Ascending aorta (tissue), 2 donors: ENCODE measurements at regions not wholly inside any gene's neighbourhood (a gene's known extent, or its start where the extent isn't known, plus 50 kb on each side); places are given as distances from the start of the nearest gene placed in this dataset.

Experiments
- DNase-seq, 2 donors: peaks; one replicate each; pipeline ENCODE4 v3.0.0-alpha.2; 2019; ENCODE audit warnings: low spot score in 2 of 2
- H3K27ac ChIP-seq, 2 donors: fragments of 200-600 bp; sonication (generic); one replicate each; pipeline ENCODE4 v1.5.1; 2016 to 2017; ENCODE audit warnings: mild to moderate bottlenecking in 1 of 2
- H3K27me3 ChIP-seq: fragments of 200-600 bp; sonication (generic); one replicate; pipeline ENCODE4 v1.5.1; 2017
- H3K36me3 ChIP-seq, 2 donors: fragments of 200-600 bp; sonication (generic); one replicate each; pipeline ENCODE4 v1.5.1; 2016
- H3K4me1 ChIP-seq, 2 donors: fragments of 200-600 bp; sonication (generic); one replicate each; pipeline ENCODE4 v1.5.1; 2016 to 2017; ENCODE audit warnings: mild to moderate bottlenecking in 1 of 2
- H3K4me3 ChIP-seq, 2 donors: fragments of 200-600 bp; sonication (generic); one replicate each; pipeline ENCODE4 v1.5.1; 2016 to 2017; ENCODE audit warnings: mild to moderate bottlenecking in 1 of 2
- H3K9me3 ChIP-seq, 2 donors: fragments of 200-600 bp; sonication (generic); one replicate each; pipeline ENCODE4 v1.5.1; 2016
- intact Hi-C: fragments of 100-400 bp; cut with DNase I; formaldehyde crosslinking; loops from one replicate; pipeline ENCODE4 v1.15.1; 2023
- TF ChIP-seq, protein P1 (sequence below), 3 experiments: fragments of 200-600 bp in 2 of 3; fragments of 450-650 bp in 1 of 3; sonication (generic) in 2 of 3; IDR thresholded peaks; one replicate each; pipeline ENCODE4 v1.5.1; 2016 to 2019; ENCODE audit warnings: antibody characterized with exemption in 3 of 3, mild to moderate bottlenecking in 1 of 3, moderate library complexity in 1 of 3

DNA sequence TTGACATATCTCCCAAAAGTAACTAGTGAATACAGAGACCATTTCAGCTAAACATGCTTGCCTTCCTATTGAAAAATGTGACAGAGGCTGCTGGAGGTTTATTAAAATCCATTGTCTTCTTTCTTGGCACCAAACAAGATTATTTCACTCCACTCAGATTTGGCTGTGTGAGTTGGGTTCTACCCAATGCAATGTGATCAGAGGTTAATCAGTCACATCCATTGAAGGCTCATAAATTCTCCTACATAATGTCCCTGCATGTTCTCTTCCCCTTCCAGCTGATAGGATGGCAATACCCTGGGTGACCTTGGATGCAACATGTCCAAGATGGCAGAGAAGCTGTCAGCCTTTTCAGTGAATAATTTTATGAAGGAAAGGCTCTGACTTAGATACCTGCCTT lies 54.5 kb downstream of the TKTL2 start:
- intact Hi-C loops, result no loop called here
- Histone ChIP-seq H3K4me1 (no peaks in the 10 kb centered on the region), H3K9me3 (no peaks in the 10 kb centered on the region), H3K27ac (no peak overlapping the region), H3K27me3 (no peaks in the 10 kb centered on the region), H3K36me3 (no peaks in the 10 kb centered on the region), H3K4me3 (no peak overlapping the region)
- DNase-seq, result no peak
- TF ChIP-seq, protein P1, sequence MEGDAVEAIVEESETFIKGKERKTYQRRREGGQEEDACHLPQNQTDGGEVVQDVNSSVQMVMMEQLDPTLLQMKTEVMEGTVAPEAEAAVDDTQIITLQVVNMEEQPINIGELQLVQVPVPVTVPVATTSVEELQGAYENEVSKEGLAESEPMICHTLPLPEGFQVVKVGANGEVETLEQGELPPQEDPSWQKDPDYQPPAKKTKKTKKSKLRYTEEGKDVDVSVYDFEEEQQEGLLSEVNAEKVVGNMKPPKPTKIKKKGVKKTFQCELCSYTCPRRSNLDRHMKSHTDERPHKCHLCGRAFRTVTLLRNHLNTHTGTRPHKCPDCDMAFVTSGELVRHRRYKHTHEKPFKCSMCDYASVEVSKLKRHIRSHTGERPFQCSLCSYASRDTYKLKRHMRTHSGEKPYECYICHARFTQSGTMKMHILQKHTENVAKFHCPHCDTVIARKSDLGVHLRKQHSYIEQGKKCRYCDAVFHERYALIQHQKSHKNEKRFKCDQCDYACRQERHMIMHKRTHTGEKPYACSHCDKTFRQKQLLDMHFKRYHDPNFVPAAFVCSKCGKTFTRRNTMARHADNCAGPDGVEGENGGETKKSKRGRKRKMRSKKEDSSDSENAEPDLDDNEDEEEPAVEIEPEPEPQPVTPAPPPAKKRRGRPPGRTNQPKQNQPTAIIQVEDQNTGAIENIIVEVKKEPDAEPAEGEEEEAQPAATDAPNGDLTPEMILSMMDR (IDR thresholded peaks at IDR 0.05), result no peak

DNA sequence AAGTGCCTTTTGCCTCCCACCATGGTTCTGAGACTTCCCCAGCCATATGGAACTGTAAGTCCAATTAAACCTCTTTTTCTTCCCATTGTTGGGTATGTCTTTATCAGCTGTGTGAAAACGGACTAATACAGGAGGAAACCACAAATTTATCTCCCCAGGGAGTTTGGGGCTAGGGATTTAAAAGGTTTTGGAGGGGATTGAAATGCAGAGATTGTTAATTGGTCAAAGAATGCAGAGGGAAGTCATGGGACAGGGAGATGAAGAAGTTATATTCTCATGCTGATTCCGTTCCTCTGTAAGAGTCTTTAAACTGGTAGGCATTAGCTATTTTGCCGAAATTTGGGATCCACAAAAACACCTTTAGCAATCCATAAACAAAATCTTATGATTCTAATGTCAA lies 57.9 kb downstream of the TKTL2 start:
- Histone ChIP-seq H3K4me1 (no peaks in the 10 kb centered on the region), H3K27me3 (no peaks in the 10 kb centered on the region), H3K4me3 (no peak overlapping the region), H3K27ac (no peak overlapping the region), H3K36me3 (no peaks in the 10 kb centered on the region), H3K9me3 (no peaks in the 10 kb centered on the region)
- TF ChIP-seq, protein P1 (IDR thresholded peaks at IDR 0.05), result no peak
- intact Hi-C loops, result no loop called here
- no peak for DNase-seq

DNA sequence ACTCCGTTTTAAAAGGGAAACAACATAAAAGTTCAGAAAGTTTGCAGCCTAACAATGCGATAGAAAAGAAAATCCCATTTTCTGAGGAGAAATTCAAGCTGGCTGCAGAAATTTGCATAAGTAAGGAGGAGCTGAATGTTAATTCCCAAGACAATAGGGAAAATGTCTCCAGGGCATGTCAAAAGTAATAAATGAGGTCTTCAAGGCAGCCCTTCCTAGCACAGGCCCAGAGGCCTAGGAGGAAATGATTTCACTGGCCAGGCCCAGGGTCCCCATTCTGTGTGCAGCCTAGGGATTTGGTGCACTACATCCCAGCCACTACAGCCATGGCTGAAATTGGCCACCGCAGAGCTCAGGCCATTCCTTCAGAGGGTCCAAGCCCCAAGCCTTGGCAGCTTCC lies 59.3 kb downstream of the TKTL2 start:
- Histone ChIP-seq H3K36me3 (no peaks in the 10 kb centered on the region), H3K4me1 (no peaks in the 10 kb centered on the region), H3K27me3 (no peaks in the 10 kb centered on the region), H3K9me3 (no peaks in the 10 kb centered on the region), H3K27ac (no peak overlapping the region), H3K4me3 (no peak overlapping the region)
- DNase-seq, result no peak
- intact Hi-C loops, result no loop called here
- TF ChIP-seq, protein P1 (IDR thresholded peaks at IDR 0.05), result no peak

DNA sequence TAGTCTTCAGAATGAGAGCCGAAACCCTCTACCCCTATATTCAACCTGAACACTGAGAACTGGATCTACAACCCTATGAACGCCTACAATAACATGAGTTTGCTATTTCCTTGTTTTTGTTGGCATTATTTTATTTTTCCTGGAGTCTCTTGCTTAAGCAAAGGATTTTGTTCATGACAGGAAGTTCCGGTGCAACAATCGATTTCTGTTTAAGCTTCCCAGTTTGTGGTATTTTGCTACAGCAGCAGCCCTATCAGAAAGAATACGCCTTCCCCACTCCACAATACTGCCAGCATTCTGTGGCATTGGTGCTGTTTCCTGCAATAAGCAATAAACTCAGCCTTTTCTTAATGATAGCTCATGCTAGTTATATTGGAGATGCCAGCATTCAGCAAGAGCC lies 60.9 kb downstream of the NPY5R start:
- H3K9me3 ChIP-seq, result no peaks in the 10 kb centered on the region
- H3K27ac ChIP-seq, result peak overlapping the region in 1 of 2 donors; percentile 33
- H3K4me3 ChIP-seq, result peak overlapping the region in 1 of 2 donors; percentile 52
- no peaks in the 10 kb centered on the region for H3K36me3 ChIP-seq
- H3K27me3 ChIP-seq, result no peaks in the 10 kb centered on the region
- TF ChIP-seq, protein P1 (IDR thresholded peaks at IDR 0.05), result no peak
- no peaks in the 10 kb centered on the region for H3K4me1 ChIP-seq
- intact Hi-C loops, result no loop called here
- DNase-seq, result no peak

DNA sequence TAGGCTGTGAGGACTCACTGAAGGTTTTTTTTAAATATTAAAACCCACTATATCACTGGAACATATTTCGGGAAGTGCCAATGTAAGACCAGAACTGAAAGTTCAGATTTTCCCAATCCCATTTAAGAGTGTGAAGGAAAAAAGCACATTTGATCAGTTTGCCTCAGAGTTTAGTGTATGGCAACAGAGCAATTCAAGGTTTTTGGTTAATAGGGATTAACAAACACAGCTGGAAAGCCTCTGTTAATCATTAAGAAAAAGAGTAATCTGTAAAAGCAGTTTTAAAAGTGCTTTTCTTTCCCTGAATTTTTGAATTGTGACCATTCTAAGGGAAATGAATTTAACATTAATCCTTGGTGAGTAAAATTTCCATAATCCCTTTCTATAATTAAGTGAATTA lies 60.4 kb downstream of the NPY5R start:
- Histone ChIP-seq H3K36me3 (no peaks in the 10 kb centered on the region), H3K27me3 (no peaks in the 10 kb centered on the region), H3K4me1 (no peaks in the 10 kb centered on the region), H3K4me3 (peak overlapping the region in 1 of 2 donors; percentile 52), H3K9me3 (no peaks in the 10 kb centered on the region), H3K27ac (no peak overlapping the region)
- no peak for DNase-seq
- intact Hi-C loops, result no loop called here
- TF ChIP-seq, protein P1 (IDR thresholded peaks at IDR 0.05), result no peak
